ENCODE measurements at regions not wholly inside any gene's neighbourhood (a gene's known extent, or its start where the extent isn't known, plus 50 kb on each side); places are given as distances from the start of the nearest gene placed in this dataset.

DNA sequence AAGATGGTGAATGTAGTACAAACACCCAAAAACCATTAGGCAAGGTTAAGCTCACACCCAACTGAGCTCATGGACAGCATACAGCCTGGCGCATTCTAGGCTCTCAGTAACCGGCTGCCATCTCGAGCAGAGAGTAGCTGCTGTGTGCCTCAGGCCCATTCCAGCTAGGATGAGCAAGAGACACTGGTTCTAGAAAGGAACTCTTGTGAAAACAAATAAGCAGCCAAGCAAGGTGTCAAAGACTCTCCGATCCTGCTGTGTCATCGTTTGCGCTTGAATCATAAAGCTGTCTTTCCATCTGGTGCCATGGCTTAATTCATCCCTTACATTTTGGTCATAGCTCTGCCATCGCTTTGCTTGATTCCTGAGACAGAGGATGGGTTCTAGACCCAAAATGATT lies 135.4 kb upstream of the MSX2 start:
- no peak for TF ChIP-seq EZH2 (IDR thresholded peaks at IDR 0.05; ENCODE audit: low read length, missing control alignments)
- TF ChIP-seq, protein P1, sequence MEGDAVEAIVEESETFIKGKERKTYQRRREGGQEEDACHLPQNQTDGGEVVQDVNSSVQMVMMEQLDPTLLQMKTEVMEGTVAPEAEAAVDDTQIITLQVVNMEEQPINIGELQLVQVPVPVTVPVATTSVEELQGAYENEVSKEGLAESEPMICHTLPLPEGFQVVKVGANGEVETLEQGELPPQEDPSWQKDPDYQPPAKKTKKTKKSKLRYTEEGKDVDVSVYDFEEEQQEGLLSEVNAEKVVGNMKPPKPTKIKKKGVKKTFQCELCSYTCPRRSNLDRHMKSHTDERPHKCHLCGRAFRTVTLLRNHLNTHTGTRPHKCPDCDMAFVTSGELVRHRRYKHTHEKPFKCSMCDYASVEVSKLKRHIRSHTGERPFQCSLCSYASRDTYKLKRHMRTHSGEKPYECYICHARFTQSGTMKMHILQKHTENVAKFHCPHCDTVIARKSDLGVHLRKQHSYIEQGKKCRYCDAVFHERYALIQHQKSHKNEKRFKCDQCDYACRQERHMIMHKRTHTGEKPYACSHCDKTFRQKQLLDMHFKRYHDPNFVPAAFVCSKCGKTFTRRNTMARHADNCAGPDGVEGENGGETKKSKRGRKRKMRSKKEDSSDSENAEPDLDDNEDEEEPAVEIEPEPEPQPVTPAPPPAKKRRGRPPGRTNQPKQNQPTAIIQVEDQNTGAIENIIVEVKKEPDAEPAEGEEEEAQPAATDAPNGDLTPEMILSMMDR (conservative IDR thresholded peaks at IDR 0.05 in 1 of 2, IDR thresholded peaks at IDR 0.05 in 1 of 2; ENCODE audit: low read depth in 1 of 2, low read length in 2 of 2): no peak
